B cell (primary cell): ENCODE measurements at regions not wholly inside any gene's neighbourhood (a gene's known extent, or its start where the extent isn't known, plus 50 kb on each side); places are given as distances from the start of the nearest gene placed in this dataset.

ENCODE experiments used
- ATAC-seq: fragments of 200-7000 bp; cut with Tn5 transposase; one replicate; pipeline ENCODE4 v1.10.0; 2021; ENCODE audit warnings: low read depth, mild to moderate bottlenecking, moderate number of reproducible peaks, moderate library complexity
- CTCF ChIA-PET: fragments of 350-600 bp; sonication (Branson Sonifier 250); formaldehyde crosslinking; loops from one replicate; lab custom pipeline; 2021; ENCODE audit warnings: antibody characterized with exemption, inconsistent platforms; lab: Charles Lee
- POLR2A ChIA-PET: fragments of 350-600 bp; sonication (Branson Sonifier 250); formaldehyde crosslinking; loops from one replicate; lab custom pipeline; 2021; ENCODE audit warnings: antibody characterized with exemption; lab: Charles Lee
- DNase-seq: peaks from one replicate; pipeline ENCODE4 v3.0.0; 2013
- H2AFZ ChIP-seq: 2 replicates; pipeline ENCODE4 v1.6.1; 2012; ENCODE audit warnings: mild to moderate bottlenecking, low read depth, low read length; ENCODE audit not compliant: insufficient read depth, poor library complexity, severe bottlenecking
- H3K27ac ChIP-seq, 2 donors: 1 replicate in 1 of 2; 2 replicates in 1 of 2; pipeline ENCODE4 v1.5.1; 2012 to 2013; ENCODE audit warnings: low read length in 2 of 2, mild to moderate bottlenecking in 2 of 2, moderate library complexity in 1 of 2
- H3K27me3 ChIP-seq, 4 experiments: fragments of 200-600 bp in 1 of 4; sonication (generic) in 1 of 4; replicated peaks in 1 of 4; 1 replicate in 2 of 4; 2 replicates in 2 of 4; pipeline versions ENCODE4 v1.6.1 to v1.7.0; 2013 to 2016; ENCODE audit warnings: low read length in 3 of 4, mild to moderate bottlenecking in 2 of 4, mixed read lengths in 1 of 4, moderate library complexity in 1 of 4; ENCODE audit not compliant: insufficient read depth in 4 of 4, control insufficient read depth in 3 of 4; ENCODE audit errors: control extremely low read depth in 1 of 4
- H3K36me3 ChIP-seq, 2 experiments: replicated peaks in 1 of 2; 1 replicate in 1 of 2; 2 replicates in 1 of 2; pipeline versions ENCODE4 v1.6.1 to v1.7.1; 2013; ENCODE audit warnings: low read length in 1 of 2; ENCODE audit not compliant: insufficient read depth in 2 of 2, control insufficient read depth in 1 of 2; ENCODE audit errors: control extremely low read depth in 1 of 2, extremely low read depth in 1 of 2
- H3K4me1 ChIP-seq, 2 donors: fragments of 200-600 bp in 1 of 2; sonication (generic) in 1 of 2; 1 replicate in 1 of 2; 2 replicates in 1 of 2; pipeline versions ENCODE4 v1.5.1 to v1.6.1; 2013 to 2017; ENCODE audit warnings: low read length in 2 of 2; ENCODE audit not compliant: control insufficient read depth in 2 of 2, insufficient read depth in 2 of 2
- H3K4me2 ChIP-seq: replicated peaks from 2 replicates; pipeline ENCODE3; 2012; ENCODE audit warnings: mild to moderate bottlenecking, low read depth, low read length; ENCODE audit not compliant: poor library complexity, severe bottlenecking
- H3K4me3 ChIP-seq, 5 experiments: fragments of 200-600 bp in 1 of 5; sonication (generic) in 1 of 5; 1 replicate in 3 of 5; 2 replicates in 2 of 5; pipeline versions ENCODE4 v1.5.1 to v1.7.0; 2011 to 2016; ENCODE audit warnings: low read length in 4 of 5, mild to moderate bottlenecking in 4 of 5, low read depth in 2 of 5, control low read depth in 1 of 5, moderate library complexity in 1 of 5; ENCODE audit not compliant: insufficient read depth in 1 of 5; ENCODE audit errors: control extremely low read depth in 1 of 5, extremely low read depth in 1 of 5
- H3K79me2 ChIP-seq: fragments of 200-600 bp; sonication (generic); one replicate; pipeline ENCODE4 v1.6.0; 2016; ENCODE audit warnings: low read length; ENCODE audit not compliant: control insufficient read depth, insufficient read depth
- H3K9ac ChIP-seq: fragments of 200-600 bp; sonication (generic); 2 replicates; pipeline ENCODE4 v1.6.1; 2017; ENCODE audit warnings: mild to moderate bottlenecking, low read length, moderate library complexity
- H3K9me3 ChIP-seq, 3 donors: one replicate each; pipeline versions ENCODE4 v1.6.1 to v1.7.1; 2013; ENCODE audit warnings: low read length in 2 of 3; ENCODE audit not compliant: control insufficient read depth in 2 of 3, insufficient read depth in 1 of 3; ENCODE audit errors: control extremely low read depth in 1 of 3
- H4K20me1 ChIP-seq: 2 replicates; pipeline ENCODE4 v1.6.0; 2012; ENCODE audit warnings: mild to moderate bottlenecking, low read length; ENCODE audit not compliant: insufficient read depth, control insufficient read depth, poor library complexity, severe bottlenecking
- H3K27ac Mint-ChIP-seq: one replicate; pipeline ENCODE4 v1.8.0; 2021; ENCODE audit warnings: mixed read lengths
- H3K27me3 Mint-ChIP-seq: one replicate; pipeline ENCODE4 v1.8.0; 2021; ENCODE audit warnings: mixed read lengths
- H3K4me1 Mint-ChIP-seq: one replicate; pipeline ENCODE4 v1.8.0; 2021; ENCODE audit warnings: mixed read lengths
- H3K4me3 Mint-ChIP-seq: one replicate; pipeline ENCODE4 v1.8.0; 2021; ENCODE audit warnings: mixed read lengths
- H3K9me3 Mint-ChIP-seq: one replicate; pipeline ENCODE4 v1.8.0; 2022; ENCODE audit warnings: mixed read lengths; ENCODE audit not compliant: insufficient read depth
- CTCF ChIP-seq: fragments of 200-600 bp; IDR thresholded peaks from one replicate; pipeline ENCODE4 v1.8.0; 2022; ENCODE audit warnings: antibody characterized with exemption, mild to moderate bottlenecking
- EZH2 ChIP-seq: IDR thresholded peaks from 2 replicates; pipeline ENCODE4 v1.6.1; 2012; ENCODE audit warnings: borderline replicate concordance, low read depth, mild to moderate bottlenecking, moderate library complexity, low read length; ENCODE audit not compliant: insufficient read depth, poor library complexity, severe bottlenecking
- WGBS: methylation state at CpG from one replicate; pipeline ENCODE4 v1.1.5; 2013; ENCODE audit warnings: missing lambda C conversion rate; ENCODE audit not compliant: insufficient coverage; 5-methylcytosine and 5-hydroxymethylcytosine counted together
- intact Hi-C: fragments of 100-400 bp; cut with micrococcal nuclease; formaldehyde crosslinking; loops from one replicate; pipeline ENCODE4 v1.10.0; 2022

GRCh38 chr11:35891096-35891495, 52.8 kb upstream of the LDLRAD3 start:
- no peak for TF ChIP-seq CTCF
- no peak for TF ChIP-seq EZH2
- CTCF ChIA-PET = no interaction called here
- Histone ChIP-seq H2AFZ (no peak overlapping the region), H3K9me3 (no peaks in the 10 kb centered on the region), H3K79me2 (no peaks in the 10 kb centered on the region), H4K20me1 (no peaks in the 10 kb centered on the region), H3K4me2 (no peak overlapping the region), H3K9ac (no peak overlapping the region), H3K27me3 (peaks cover 0 to 7% (median 1%) of the 10 kb centered on the region in 4 experiments), H3K36me3 (no peaks in the 10 kb centered on the region), H3K4me1 (no peaks in the 10 kb centered on the region), H3K4me3 (no peak overlapping the region), H3K27ac (no peak overlapping the region)
- DNase-seq (no peak), ATAC-seq (no peak)
- WGBS = no CpG with 5 or more reads among the region's 1 CpG
- Mint-ChIP-seq H3K9me3 (no peaks in the 10 kb centered on the region), H3K4me1 (no peaks in the 10 kb centered on the region), H3K4me3 (no peak overlapping the region), H3K27me3 (peaks cover 16% of the 10 kb centered on the region), H3K27ac (no peak overlapping the region)
- POLR2A ChIA-PET = no interaction called here
- intact Hi-C loops = no loop called here

GRCh38 chr11:35892166-35892565, 51.7 kb upstream of the LDLRAD3 start:
- H3K9me3 Mint-ChIP-seq = no peaks in the 10 kb centered on the region
- H4K20me1 ChIP-seq = no peaks in the 10 kb centered on the region
- no peaks in the 10 kb centered on the region for H3K79me2 ChIP-seq
- H3K4me3 Mint-ChIP-seq = no peak overlapping the region
- no peak overlapping the region for H3K27ac ChIP-seq
- H3K27ac Mint-ChIP-seq = no peak overlapping the region
- intact Hi-C loops = no loop called here
- no peaks in the 10 kb centered on the region for H3K4me1 Mint-ChIP-seq
- CTCF ChIA-PET = no interaction called here
- TF ChIP-seq CTCF (no peak), EZH2 (no peak)
- no peak overlapping the region for H3K4me3 ChIP-seq
- no peak overlapping the region for H2AFZ ChIP-seq
- WGBS = 86% methylated on average over 2 of the region's 3 CpGs
- no peaks in the 10 kb centered on the region for H3K9me3 ChIP-seq
- H3K9ac ChIP-seq = no peak overlapping the region
- no peaks in the 10 kb centered on the region for H3K36me3 ChIP-seq
- POLR2A ChIA-PET = no interaction called here
- no peak for ATAC-seq
- peaks cover 22% of the 10 kb centered on the region for H3K27me3 Mint-ChIP-seq
- H3K27me3 ChIP-seq = peaks cover 0 to 8% (median 3%) of the 10 kb centered on the region in 4 experiments
- DNase-seq = no peak
- no peaks in the 10 kb centered on the region for H3K4me1 ChIP-seq
- H3K4me2 ChIP-seq = no peak overlapping the region
